ENCODE measurements at regions not wholly inside any gene's neighbourhood (a gene's known extent, or its start where the extent isn't known, plus 50 kb on each side); places are given as distances from the start of the nearest gene placed in this dataset.

DNA sequence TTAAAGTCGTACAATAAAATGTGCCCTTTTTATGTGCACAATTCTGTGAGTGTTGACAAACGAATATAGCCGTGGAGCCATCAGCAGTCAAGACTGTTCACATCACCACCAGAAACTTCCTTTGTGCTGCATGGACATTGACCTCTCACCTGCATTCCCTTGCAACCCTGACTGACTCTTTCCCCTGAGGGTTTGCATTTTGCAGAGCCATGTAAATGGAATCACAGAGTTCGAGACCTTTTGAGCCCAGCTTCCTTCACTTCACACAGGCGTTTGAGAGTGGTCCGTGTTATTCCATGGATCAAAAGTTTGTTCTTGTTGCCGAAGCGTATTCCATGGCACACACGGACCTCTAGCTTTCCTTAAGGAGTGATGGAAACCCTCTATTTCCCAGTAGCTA lies 328.2 kb downstream of the DRD1 start:
- TF ChIP-seq, protein P1, sequence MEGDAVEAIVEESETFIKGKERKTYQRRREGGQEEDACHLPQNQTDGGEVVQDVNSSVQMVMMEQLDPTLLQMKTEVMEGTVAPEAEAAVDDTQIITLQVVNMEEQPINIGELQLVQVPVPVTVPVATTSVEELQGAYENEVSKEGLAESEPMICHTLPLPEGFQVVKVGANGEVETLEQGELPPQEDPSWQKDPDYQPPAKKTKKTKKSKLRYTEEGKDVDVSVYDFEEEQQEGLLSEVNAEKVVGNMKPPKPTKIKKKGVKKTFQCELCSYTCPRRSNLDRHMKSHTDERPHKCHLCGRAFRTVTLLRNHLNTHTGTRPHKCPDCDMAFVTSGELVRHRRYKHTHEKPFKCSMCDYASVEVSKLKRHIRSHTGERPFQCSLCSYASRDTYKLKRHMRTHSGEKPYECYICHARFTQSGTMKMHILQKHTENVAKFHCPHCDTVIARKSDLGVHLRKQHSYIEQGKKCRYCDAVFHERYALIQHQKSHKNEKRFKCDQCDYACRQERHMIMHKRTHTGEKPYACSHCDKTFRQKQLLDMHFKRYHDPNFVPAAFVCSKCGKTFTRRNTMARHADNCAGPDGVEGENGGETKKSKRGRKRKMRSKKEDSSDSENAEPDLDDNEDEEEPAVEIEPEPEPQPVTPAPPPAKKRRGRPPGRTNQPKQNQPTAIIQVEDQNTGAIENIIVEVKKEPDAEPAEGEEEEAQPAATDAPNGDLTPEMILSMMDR (IDR thresholded peaks at IDR 0.05): no peak
- TF ChIP-seq POLR2A (IDR thresholded peaks at IDR 0.05): no peak

All from lower leg skin (tissue), 3 donors.